Renal cortical epithelial cell (primary cell): ENCODE measurements at regions not wholly inside any gene's neighbourhood (a gene's known extent, or its start where the extent isn't known, plus 50 kb on each side); places are given as distances from the start of the nearest gene placed in this dataset.
"Not testable (repeated sequence)": the region's sequence is repeated elsewhere in the genome, so short reads cannot be mapped to it uniquely, and the experiment has no call there.

ENCODE experiments used
- DNase-seq: peaks from one replicate; pipeline ENCODE4 v3.0.0-alpha.2; 2011; ENCODE audit warnings: low read depth

DNA sequence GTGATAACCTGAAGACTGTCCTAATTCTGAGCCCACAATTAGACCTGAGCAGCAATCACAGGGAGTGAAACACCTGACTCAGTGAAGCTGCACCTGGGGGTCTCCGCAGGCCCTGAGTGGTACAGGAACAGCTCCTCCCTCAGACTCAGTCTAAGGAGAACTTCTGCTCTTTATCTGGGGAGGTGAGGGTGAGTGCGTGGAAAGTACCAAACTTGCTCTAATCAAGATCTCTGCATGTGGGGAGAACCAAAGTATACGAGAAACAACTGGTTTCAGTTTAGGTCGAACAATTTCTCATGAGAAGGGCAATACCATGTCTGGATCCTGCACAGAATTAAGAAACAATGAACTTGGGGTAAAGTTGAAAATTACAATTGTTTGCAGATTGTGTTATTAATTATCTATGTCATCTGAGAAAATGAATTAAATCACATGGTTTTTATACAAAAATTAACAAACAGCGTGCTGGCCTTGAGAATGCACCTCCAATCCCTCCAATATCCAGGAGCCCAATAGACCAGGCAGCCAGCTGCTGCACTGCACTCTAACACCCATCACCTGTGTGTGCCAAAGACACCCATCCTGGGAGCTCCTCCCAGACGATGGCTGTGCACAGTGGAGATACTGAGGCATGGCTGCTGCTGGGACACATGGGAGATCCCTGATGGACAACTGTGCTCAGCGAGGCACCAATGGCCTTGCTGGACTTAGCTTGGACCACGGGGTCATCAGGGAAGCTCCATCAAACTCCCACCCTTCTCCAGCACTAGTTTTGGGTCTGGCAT, 828.8 kb downstream of the TMEM121 start:
- not testable (repeated sequence) for DNase-seq

DNA sequence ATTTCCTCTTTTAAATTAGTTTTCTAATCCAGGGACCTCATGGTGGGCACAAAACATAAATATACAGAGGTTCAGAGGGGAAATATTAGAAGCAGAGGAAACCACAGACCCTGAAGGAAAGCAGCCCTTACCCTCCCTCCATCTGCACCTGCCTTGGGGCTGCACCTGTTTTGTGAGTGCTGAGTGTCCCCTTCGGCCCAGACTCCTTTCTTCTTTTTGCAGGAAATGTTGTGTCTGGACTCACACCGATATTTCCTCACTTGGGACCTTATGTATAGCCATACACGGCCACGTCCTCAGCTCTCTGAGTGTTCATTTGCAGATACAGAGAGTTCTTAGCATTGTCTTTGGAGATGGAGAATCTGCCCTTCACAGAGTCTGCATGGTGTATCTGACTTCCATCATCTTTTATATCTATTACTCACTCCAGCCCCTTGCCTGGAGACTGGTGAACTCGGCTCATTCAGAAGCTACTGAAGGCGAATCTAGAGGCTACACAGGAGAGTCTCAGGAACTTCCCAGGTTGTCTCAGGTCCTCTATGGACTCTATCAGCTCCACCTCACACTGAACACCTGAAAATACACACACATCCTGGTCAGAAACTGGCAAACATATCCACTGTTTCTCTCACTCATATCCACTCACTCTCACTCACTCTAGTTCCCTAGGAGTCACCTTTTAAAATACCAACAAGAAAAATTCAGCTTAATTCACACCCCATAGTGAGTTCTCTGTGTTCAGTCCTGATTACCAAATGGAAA, 829.7 kb downstream of the TMEM121 start:
- not testable (repeated sequence) for DNase-seq

DNA sequence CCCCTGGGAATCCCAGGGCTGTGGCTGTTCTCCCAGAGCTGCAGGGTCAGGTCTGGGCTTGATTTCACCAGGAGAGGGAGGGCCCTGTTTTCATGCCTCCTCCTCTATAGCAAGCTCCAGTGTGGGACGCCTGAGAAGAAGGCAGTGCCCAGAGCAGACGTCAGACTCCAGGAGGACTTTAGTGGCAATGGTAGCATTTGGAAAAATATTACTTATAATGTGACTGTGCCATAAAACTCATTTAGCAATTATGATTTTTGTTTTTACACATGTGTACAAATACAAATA, 830.2 kb downstream of the TMEM121 start:
- not testable (repeated sequence) for DNase-seq

DNA sequence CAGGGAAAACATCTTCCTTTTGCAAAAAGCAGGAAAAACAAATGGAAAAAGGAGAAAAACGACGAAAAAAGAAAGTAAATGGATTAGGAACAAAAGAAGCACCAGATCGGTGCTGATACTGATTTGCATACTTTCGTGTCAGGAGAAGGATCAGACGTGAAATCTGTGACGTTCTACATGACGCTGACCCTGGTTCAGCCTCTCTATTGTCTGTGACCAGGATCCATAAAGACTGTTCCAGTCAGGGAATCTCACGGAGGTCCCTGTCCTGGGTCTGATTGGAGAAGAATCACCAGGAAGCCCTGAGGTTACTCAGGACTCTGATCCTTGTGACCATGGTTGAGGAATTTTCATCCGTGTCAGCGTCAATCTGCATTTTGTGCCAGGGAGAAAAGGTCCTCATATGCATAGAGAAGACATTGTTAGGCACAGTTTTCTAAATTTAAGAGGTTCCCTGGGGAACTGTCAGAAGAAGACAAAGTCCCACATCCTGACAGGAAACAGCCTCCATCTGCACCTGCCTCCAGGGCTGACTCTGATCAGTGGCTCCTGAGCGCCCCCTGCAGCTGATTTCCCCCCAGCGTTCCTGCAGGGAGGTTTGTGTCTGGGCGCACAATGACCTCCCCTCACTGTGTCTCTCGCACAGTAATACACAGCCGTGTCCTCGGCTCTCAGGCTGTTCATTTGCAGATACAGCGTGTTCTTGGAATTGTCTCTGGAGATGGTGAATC, 832.9 kb downstream of the TMEM121 start:
- not testable (repeated sequence) for DNase-seq

DNA sequence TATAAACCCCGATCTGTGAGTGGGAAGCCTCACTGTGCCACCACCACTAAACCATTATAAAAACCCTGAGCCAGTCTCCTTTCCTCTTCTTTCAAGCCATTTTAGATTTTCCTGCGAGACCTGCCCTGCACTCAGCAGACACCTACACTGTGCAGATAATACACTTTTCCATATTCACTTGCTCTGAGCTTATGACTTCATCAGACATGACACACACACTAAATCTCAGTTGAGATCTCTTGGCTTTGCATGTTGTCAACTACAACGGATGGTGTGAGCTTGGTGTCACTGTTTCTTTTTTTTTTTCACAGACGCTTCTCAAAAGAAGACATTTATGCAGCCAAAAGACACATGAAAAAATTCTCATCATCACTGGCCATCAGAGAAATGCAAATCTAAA, 839.0 kb downstream of the TMEM121 start:
- not testable (repeated sequence) for DNase-seq

DNA sequence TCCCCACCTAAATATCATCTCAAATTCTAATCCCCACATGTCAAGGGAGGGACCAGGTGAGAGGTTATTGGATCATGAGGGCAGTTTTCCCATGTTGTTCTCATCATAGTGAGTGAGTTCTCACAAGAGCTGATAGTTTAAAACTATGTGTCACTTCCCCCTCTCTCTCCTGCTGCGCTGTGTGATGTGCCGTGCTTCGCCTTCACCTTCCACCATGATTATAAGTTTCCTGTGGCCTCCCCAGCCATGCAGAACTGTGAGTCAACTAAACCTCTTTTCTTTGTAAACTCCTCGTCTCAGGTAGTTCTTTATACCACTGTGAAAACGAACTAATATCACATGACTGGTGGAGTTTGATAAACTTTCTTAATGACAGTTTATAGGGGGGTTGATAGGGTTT, 839.5 kb downstream of the TMEM121 start:
- DNase-seq, result not testable (repeated sequence)

DNA sequence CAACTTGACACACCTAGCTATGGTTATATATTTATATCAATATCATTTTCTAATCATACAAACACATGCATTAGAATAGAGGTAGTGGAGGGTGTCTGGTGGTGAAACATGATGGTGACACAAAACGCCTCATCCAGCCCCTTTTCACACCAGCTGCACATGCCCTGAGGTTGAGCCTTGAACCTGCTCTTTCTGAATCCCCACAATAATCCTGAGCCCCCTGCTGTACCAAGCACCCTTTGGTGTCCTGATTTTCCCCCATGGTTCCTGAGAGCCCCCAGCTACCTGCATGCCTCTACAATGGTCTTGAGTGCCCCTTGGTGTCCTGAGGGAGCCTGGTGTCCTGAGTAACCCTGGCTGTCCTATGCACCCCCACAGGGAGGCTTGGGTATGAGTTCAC, 840.6 kb downstream of the TMEM121 start:
- not testable (repeated sequence) for DNase-seq

DNA sequence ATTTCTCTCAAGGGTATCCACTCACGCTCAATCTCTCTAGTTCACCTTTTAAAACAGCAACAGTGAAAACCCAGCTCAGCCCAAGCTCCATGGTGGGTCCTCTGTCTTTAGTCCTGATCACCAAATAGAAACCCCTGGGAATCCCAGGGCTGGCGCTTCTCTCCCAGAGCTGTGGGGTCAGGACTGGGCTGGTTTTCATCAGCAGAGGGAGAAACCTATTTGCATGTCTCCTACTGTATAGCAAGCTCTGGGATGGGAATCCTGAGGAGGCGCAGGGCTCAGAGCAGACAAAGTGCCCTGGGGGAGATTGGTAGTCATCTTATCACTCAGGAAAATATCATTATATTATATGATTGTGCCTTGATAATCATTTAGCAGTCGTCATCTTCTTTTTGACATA, 843.1 kb downstream of the TMEM121 start:
- not testable (repeated sequence) for DNase-seq

DNA sequence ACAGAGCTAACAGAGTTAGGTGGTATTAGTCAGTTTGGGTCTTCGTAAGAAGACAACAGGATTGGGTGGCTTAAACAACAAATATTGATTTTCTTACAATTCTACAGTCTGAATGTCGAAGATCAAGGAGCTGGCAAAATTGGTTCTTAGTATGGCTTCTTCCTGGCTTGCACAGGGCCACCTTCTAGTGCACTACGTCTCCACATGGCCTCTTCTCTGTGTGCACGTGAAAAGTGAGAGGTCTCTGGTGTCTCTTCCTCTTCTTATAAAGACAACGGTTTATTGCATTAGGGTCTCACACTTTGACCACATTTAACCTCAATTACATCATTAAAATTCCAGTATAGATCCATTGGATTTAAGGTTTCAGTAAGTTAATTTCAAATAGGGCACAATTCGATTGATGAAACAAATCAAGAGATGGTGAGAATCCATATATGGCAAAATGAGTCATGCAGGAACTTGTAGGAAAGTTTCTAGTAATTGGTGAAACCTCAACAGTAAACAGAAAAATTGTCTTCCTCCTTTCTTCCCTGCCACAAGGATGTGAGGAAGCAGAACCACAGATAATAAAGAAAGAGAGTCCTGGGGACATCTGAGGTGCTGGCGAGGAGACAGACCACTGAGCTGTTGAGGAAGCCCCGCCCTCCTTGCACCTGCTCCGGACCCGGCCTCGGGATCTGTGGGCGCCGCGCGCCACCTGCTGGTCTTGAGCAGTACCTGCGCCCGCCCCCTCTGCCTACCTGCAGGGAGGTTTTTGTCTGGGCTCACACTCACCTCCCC, 846.7 kb downstream of the TMEM121 start:
- no peak for DNase-seq

DNA sequence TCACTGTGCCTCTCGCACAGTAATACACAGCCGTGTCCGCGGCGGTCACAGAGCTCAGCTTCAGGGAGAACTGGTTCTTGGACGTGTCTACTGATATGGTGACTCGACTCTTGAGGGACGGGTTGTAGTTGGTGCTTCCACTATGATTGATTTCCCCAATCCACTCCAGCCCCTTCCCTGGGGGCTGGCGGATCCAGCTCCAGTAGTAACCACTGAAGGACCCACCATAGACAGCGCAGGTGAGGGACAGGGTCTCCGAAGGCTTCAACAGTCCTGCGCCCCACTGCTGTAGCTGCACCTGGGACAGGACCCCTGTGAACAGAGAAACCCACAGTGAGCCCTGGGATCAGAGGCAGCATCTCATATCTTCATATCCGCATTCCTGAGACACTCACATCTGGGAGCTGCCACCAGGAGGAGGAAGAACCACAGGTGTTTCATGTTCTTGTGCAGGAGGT, 847.3 kb downstream of the TMEM121 start:
- not testable (repeated sequence) for DNase-seq

DNA sequence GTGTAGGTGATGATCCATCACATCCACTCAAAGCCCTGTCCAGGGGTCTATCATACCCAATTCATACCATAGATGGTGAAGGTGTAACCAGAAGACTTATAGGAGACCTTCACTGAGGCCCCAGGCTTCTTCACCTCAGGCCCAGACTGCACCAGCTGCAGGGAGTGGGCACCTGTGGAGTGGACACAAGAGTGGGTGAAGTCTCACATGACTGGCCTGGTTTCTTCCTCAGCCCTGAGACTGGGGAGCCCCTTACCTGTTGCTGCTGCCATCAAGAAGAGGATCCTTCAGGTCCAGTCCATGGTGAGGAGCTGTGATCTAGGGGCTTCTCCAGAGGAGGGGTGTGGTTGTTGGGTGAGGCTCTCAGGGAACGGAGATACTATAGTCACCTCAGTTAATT, 851.0 kb downstream of the TMEM121 start:
- DNase-seq, result no peak

DNA sequence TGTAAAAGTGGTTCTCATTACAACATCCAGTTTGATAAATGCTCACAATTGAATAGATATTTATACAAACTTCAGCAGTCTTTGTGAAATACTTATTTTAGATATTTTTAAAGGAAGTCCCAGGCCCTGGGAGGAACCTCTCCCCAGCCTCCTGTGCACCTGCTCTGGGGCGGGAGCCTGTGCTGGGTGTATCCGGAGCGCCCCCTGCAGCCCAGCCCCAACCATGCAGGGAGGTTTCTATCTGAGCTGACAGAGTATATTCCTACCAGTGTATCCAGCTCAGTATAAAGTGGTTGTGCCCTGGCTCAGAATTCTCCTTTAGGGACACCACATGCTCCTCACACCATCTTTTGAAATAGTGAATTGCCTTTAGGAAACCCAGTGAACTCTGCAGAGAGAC, 851.8 kb downstream of the TMEM121 start:
- no peak for DNase-seq

DNA sequence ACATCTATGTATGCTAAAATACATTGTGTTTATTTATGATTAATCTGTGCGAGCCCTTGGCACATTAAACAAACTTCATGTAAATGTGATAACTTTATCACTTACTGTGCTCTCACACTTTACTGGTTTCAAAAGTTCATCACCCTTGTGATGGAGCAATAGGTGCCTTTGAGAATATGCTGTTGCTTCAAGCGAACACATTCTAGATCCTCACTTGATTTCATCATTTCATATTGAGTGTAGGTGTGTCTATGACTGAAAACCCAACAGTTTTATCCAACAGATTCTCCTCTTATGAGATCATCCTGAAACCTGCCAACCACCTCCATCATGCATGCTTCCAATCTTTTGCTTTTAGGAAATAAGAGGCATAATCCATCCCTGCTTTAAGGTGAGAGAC, 854.4 kb downstream of the TMEM121 start:
- no peak for DNase-seq

DNA sequence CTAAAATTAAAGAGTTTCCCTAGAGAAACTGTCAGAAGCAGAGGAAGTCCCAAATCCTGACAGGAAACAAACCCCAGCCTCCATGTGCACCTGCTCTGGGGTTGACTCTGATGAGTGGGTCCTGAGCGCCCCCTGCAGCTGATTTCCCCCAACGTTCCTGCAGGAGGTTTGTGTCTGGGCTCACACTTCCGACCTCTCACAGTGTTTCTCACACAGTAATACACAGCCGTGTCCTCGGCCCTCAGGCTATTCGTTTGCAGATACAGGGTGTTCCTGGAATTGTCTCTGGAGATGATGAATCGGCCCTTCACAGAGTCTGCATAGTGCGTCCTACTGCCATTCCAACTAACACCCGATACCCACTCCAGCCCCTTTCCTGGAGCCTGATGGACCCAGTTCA, 862.8 kb downstream of the TMEM121 start:
- not testable (repeated sequence) for DNase-seq

DNA sequence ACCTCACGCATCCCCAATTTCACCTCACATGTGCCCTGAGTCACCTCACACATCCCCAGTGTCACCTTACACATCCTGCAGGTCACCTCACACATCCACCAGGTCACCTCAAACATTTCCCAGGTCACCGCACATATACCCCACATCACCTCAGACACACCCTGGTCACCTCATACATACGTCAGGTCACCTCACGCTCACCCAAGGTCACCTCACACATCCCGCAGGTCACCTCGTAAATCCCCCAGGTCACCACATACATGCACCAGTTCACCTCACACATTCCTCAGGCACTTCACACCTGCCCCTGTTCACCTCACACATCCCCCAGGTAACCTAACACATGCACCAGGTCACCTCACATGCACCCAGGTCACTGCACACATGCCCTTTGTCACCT, 864.0 kb downstream of the TMEM121 start:
- no peak for DNase-seq

DNA sequence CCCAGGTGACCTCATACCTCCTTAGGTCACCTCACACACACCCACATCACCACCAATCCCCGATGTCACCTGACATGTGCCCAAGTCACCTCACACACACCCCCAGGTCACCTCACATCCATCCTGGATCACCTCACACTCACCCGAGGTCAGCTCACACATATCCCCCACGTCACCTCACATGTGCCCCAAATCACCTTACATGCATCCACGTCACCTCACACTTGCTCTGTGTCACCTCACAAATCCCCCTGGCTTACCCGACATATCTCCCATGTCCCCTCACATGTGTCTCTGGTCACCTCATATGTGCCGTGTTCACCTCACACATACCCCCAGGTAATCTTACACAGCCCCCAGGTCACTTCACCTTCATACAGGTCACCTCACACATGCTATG, 864.6 kb downstream of the TMEM121 start:
- no peak for DNase-seq

DNA sequence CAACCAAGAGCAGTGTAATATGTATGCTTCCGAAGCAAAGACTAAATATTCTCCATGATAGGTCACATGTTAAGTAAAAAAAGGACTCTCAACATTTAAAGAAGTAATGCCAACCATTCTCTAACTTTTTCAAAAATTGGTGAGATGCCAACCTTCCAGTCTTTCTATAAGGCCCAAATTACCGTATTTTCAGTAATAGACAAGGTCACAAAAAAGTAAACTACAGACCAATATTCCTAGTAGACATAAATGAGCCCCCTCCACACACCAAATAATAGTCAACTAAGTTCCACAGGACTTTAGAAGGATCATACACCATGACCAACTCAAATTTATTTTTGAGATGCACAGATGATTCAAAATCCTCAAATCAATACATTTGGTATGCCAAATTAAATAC, 867.4 kb downstream of the TMEM121 start:
- no peak for DNase-seq

DNA sequence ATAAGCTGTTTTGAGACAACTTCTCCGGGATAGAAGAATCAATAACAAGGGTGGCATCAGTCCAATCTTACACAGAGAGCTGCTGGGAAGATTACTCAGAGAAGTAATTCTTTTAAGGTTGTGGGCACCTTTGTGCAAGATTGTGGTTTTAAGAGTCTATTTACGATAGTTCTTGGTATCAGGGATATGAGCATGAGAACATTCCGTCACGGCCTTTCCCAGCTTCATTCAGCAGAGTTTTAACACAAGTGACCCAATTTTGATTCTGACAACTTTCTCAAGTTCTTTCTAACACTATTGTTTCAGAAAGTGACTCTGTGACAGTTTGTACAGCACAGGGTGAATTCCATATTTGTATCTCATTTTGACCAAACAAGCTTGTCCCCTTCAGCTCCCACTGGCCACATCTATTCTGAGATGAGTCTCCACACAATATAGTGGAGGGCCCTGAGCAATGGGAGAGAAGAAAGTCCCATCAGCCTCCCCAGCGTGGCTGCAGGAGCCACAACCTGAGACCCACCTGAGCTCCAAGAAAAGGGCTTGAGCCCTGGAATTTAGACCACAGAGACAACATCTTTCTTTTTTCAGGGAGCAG, 869.2 kb downstream of the TMEM121 start:
- DNase-seq, result no peak

DNA sequence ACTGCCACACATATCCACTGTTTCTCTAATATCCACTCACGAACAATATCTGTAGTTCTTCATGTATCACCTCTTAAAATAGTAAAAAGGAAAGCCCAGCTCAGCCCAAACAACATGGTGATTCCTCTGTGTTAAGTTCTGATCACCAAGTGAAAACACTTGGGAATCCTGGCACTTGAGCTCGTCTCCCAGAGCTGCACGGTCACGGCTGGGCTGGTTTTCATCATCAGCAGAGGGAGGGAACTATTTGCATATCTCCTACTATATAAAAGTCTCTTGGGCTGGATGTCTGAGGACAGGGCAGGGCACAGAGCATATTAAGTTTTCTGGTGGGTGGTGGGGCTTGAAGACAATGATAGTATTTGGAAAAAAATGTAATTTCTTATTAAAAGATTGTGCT, 870.6 kb downstream of the TMEM121 start:
- no peak for DNase-seq

DNA sequence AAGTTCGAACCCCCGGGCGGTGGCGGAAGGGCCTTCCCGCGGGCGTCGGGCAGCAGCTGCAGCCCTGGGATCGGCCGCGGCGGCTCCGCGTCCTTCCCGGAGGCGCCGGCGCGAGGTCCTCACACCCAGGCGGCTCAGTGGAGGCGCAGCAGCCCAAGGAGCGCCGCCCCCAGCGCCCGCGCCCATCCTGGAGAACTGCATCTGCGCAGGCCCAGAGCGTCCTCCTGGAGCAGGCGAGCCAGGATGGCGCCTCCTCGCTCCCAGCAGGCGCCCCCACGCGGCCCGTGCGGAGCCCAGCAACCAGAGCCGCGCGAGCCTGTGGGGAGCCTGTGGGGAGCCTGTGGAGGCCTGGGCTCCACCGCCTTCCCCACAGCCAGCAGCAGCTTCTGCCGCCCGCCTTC, 872.5 kb downstream of the TMEM121 start:
- DNase-seq, result not testable (repeated sequence)

DNA sequence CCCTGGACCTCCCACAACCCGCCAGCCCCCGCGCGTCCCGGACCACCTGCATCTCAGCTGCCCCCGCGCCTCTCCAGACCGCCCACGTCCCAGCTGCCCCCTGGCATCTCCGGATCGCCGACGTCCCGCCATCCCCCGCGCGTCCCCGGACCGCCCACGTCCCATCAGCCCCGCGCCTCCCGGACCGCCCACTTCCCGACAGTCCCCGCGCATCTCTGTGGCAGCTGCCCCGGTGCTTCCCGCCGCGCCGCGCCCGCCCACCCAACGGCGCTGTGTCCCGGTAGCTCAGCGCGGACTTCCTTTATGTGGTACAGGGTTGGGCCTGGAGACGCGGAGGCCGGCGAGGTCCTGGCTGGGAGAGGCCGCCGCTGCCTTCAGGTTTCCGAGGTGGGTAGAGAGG, 874.9 kb downstream of the TMEM121 start:
- not testable (repeated sequence) for DNase-seq
